PC-3 (cell line): ENCODE measurements at regions not wholly inside any gene's neighbourhood (a gene's known extent, or its start where the extent isn't known, plus 50 kb on each side); places are given as distances from the start of the nearest gene placed in this dataset.

Experiments
- EZH2 ChIP-seq: fragments of 300-600 bp; sonication (generic); IDR thresholded peaks from one replicate; pipeline ENCODE4 v1.6.1; 2017; ENCODE audit warnings: antibody characterized with exemption, mild to moderate bottlenecking, low read length; ENCODE audit not compliant: unreplicated experiment
- EZH2phosphoT487 ChIP-seq: fragments of 300-600 bp; sonication (generic); IDR thresholded peaks from 2 replicates; pipeline ENCODE4 v1.6.1; 2018; ENCODE audit warnings: mild to moderate bottlenecking, antibody characterized with exemption, low read length, borderline replicate concordance
- TF ChIP-seq, protein P1 (sequence below): fragments of 300-600 bp; sonication (generic); conservative IDR thresholded peaks from 2 replicates; pipeline ENCODE4 v1.5.1; 2017; ENCODE audit warnings: antibody characterized with exemption, low read depth, mild to moderate bottlenecking, low read length

- TF ChIP-seq EZH2phosphoT487 (no peak), EZH2 (no peak)
- TF ChIP-seq, protein P1, sequence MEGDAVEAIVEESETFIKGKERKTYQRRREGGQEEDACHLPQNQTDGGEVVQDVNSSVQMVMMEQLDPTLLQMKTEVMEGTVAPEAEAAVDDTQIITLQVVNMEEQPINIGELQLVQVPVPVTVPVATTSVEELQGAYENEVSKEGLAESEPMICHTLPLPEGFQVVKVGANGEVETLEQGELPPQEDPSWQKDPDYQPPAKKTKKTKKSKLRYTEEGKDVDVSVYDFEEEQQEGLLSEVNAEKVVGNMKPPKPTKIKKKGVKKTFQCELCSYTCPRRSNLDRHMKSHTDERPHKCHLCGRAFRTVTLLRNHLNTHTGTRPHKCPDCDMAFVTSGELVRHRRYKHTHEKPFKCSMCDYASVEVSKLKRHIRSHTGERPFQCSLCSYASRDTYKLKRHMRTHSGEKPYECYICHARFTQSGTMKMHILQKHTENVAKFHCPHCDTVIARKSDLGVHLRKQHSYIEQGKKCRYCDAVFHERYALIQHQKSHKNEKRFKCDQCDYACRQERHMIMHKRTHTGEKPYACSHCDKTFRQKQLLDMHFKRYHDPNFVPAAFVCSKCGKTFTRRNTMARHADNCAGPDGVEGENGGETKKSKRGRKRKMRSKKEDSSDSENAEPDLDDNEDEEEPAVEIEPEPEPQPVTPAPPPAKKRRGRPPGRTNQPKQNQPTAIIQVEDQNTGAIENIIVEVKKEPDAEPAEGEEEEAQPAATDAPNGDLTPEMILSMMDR = no peak
These were observed 332.2 kb downstream of the TMEM167A start for GRCh38 chr5:82745016-82745415.
